ENCODE measurements at regions not wholly inside any gene's neighbourhood (a gene's known extent, or its start where the extent isn't known, plus 50 kb on each side); places are given as distances from the start of the nearest gene placed in this dataset.

GRCh38 chr5:144103611-144104485 is 66.6 kb downstream of the YIPF5 start:
- H4K20me1 ChIP-seq (ENCODE audit: insufficient read depth): no peaks in the 10 kb centered on the region
- no peak overlapping the region for H3K4me3 ChIP-seq
- no peak overlapping the region for H3K4me2 ChIP-seq
- H3K27me3 ChIP-seq (ENCODE audit: insufficient read depth, low read depth): no peaks in the 10 kb centered on the region
- no TSS peak for BruUV-seq (replicated peaks)
- no peaks in the 10 kb centered on the region; the same call in 1 of the 2 replicates for H3K9me3 ChIP-seq (ENCODE audit: insufficient read depth, low read depth)
- no peaks in the 10 kb centered on the region for H3F3A ChIP-seq (ENCODE audit: insufficient read depth, low read depth)
- H3K9me2 ChIP-seq (ENCODE audit: insufficient read depth): no peaks in the 10 kb centered on the region; the same call in 1 of the 2 replicates
- no peaks in the 10 kb centered on the region for H3K36me3 ChIP-seq (ENCODE audit: low read depth)
- no peak for TF ChIP-seq EZH2 (IDR thresholded peaks at IDR 0.05; ENCODE audit: low read depth)
- TF ChIP-seq CTCF (conservative IDR thresholded peaks at IDR 0.05): no peak
- no peak overlapping the region for H2AFZ ChIP-seq
- no peaks in the 10 kb centered on the region for H3K79me2 ChIP-seq (ENCODE audit: low read depth)
- H3K27ac ChIP-seq: no peak overlapping the region
- intact Hi-C loops (cut with micrococcal nuclease; ENCODE audit: unreplicated experiment): no loop called here
- no peaks in the 10 kb centered on the region for H3K4me1 ChIP-seq (replicated peaks; ENCODE audit: insufficient read depth)
- CTCF ChIA-PET: no interaction called here
- DNase-seq: no peak
- POLR2A ChIA-PET (ENCODE audit: unreplicated experiment): no interaction called here

- Histone ChIP-seq H3K9me3 (ENCODE audit: insufficient read depth, low read depth) (no peaks in the 10 kb centered on the region; the same call in 1 of the 2 replicates), H3K4me1 (replicated peaks; ENCODE audit: insufficient read depth) (no peaks in the 10 kb centered on the region), H3K4me3 (no peak overlapping the region), H2AFZ (no peak overlapping the region), H3K27ac (no peak overlapping the region), H3K4me2 (no peak overlapping the region), H3K36me3 (ENCODE audit: low read depth) (no peaks in the 10 kb centered on the region), H3K9me2 (ENCODE audit: insufficient read depth) (no peaks in the 10 kb centered on the region; the same call in 1 of the 2 replicates), H3K27me3 (ENCODE audit: insufficient read depth, low read depth) (no peaks in the 10 kb centered on the region), H3K79me2 (ENCODE audit: low read depth) (no peaks in the 10 kb centered on the region), H4K20me1 (ENCODE audit: insufficient read depth) (no peaks in the 10 kb centered on the region), H3F3A (ENCODE audit: insufficient read depth, low read depth) (no peaks in the 10 kb centered on the region)
- BruUV-seq (replicated peaks): no TSS peak
- intact Hi-C loops (cut with micrococcal nuclease; ENCODE audit: unreplicated experiment): no loop called here
- no peak for DNase-seq
- ChIA-PET POLR2A (ENCODE audit: unreplicated experiment) (no interaction called here), CTCF (no interaction called here)
- TF ChIP-seq EZH2 (IDR thresholded peaks at IDR 0.05; ENCODE audit: low read depth): no peak
- no peak for TF ChIP-seq CTCF (conservative IDR thresholded peaks at IDR 0.05)
Measured at GRCh38 chr5:144105371-144105770, 65.1 kb downstream of the YIPF5 start.

DNA sequence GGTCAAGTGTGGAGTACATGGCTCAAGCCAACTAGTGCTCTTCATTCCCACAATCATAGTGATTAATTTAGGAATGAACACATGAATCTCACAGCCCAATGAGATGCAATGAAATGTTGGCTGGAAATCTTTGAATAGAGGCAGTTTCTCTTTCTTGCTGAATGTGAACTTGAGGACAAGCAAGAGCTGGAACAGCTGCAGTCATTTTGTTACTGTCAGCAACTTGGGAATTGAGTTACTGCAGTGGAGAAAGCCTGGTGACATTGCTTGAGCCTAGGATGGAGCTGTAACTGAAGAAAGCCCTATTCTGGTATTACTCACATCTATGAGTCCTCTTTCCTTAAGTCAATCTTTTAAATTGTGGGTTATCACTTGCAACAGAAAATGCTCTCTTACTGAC is 62.3 kb downstream of the YIPF5 start:
- TF ChIP-seq CTCF (conservative IDR thresholded peaks at IDR 0.05) (no peak), EZH2 (IDR thresholded peaks at IDR 0.05; ENCODE audit: low read depth) (no peak)
- no peaks in the 10 kb centered on the region for H3K27me3 ChIP-seq (ENCODE audit: insufficient read depth, low read depth)
- no peak overlapping the region for H3K4me3 ChIP-seq
- no peaks in the 10 kb centered on the region for H3K4me1 ChIP-seq (replicated peaks; ENCODE audit: insufficient read depth)
- DNase-seq: no peak
- H3F3A ChIP-seq (ENCODE audit: insufficient read depth, low read depth): no peaks in the 10 kb centered on the region
- POLR2A ChIA-PET (ENCODE audit: unreplicated experiment): no interaction called here
- no peaks in the 10 kb centered on the region for H3K79me2 ChIP-seq (ENCODE audit: low read depth)
- no peaks in the 10 kb centered on the region for H3K36me3 ChIP-seq (ENCODE audit: low read depth)
- CTCF ChIA-PET: interaction anchor here (0.7 kb wide), 1 partner anchor 1719 kb away, joined by 3 read pairs; no protein-coding TSS in a partner anchor
- H3K9me2 ChIP-seq (ENCODE audit: insufficient read depth): no peaks in the 10 kb centered on the region; the same call in 1 of the 2 replicates
- no TSS peak for BruUV-seq (replicated peaks)
- no peak overlapping the region for H3K4me2 ChIP-seq
- H4K20me1 ChIP-seq (ENCODE audit: insufficient read depth): no peaks in the 10 kb centered on the region
- H3K9me3 ChIP-seq (ENCODE audit: insufficient read depth, low read depth): no peaks in the 10 kb centered on the region; the same call in 1 of the 2 replicates
- H2AFZ ChIP-seq: no peak overlapping the region
- intact Hi-C loops (cut with micrococcal nuclease; ENCODE audit: unreplicated experiment): no loop called here
- no peak overlapping the region for H3K27ac ChIP-seq

All from PC-9 (cell line).